Fibroblast of lung (primary cell): ENCODE measurements at regions not wholly inside any gene's neighbourhood (a gene's known extent, or its start where the extent isn't known, plus 50 kb on each side); places are given as distances from the start of the nearest gene placed in this dataset.

ENCODE experiments used
- DNase-seq, 2 donors: peaks; one replicate each; pipeline versions ENCODE4 v3.0.0 to v3.0.0-alpha.2; 2010; ENCODE audit warnings: low read depth in 2 of 2
- H2AFZ ChIP-seq: 2 replicates; pipeline ENCODE4 v1.5.1; 2012; ENCODE audit warnings: low read length, control low read depth, inconsistent platforms
- H3K27ac ChIP-seq: 2 replicates; pipeline ENCODE4 v1.5.1; 2011; ENCODE audit warnings: low read length, control low read depth; ENCODE audit not compliant: insufficient read depth
- H3K27me3 ChIP-seq: 2 replicates; pipeline ENCODE4 v1.5.1; 2011; ENCODE audit warnings: mild to moderate bottlenecking, low read length; ENCODE audit not compliant: control insufficient read depth, insufficient read depth
- H3K36me3 ChIP-seq: 2 replicates; pipeline ENCODE4 v1.5.1; 2011; ENCODE audit warnings: low read length; ENCODE audit not compliant: control insufficient read depth, insufficient read depth
- H3K4me1 ChIP-seq: 2 replicates; pipeline ENCODE4 v1.5.1; 2011; ENCODE audit warnings: low read length; ENCODE audit not compliant: control insufficient read depth, insufficient read depth; ENCODE audit errors: extremely low read depth
- H3K4me2 ChIP-seq: 2 replicates; pipeline ENCODE4 v1.5.1; 2011; ENCODE audit warnings: low read length, control low read depth; ENCODE audit not compliant: insufficient read depth; ENCODE audit errors: extremely low read depth
- H3K4me3 ChIP-seq, 4 experiments: fragments of 200-600 bp in 1 of 4; sonication (generic) in 1 of 4; replicated peaks in 1 of 4; 2 replicates each; pipeline ENCODE4 v1.5.1; 2011 to 2016; ENCODE audit warnings: low read length in 4 of 4, low read depth in 3 of 4, mild to moderate bottlenecking in 3 of 4, control low read depth in 2 of 4, inconsistent platforms in 1 of 4, mixed read lengths in 1 of 4; ENCODE audit not compliant: insufficient read depth in 1 of 4; ENCODE audit errors: control extremely low read depth in 1 of 4
- H3K79me2 ChIP-seq: 2 replicates; pipeline ENCODE4 v1.5.1; 2012; ENCODE audit warnings: mild to moderate bottlenecking, low read length, inconsistent platforms; ENCODE audit not compliant: control insufficient read depth, insufficient read depth
- H3K9ac ChIP-seq: 2 replicates; pipeline ENCODE4 v1.5.1; 2011; ENCODE audit warnings: mild to moderate bottlenecking, low read length, control low read depth; ENCODE audit not compliant: insufficient read depth
- H3K9me3 ChIP-seq: 2 replicates; pipeline ENCODE4 v1.5.1; 2012; ENCODE audit warnings: low read depth, low read length; ENCODE audit not compliant: control insufficient read depth, insufficient read depth
- H4K20me1 ChIP-seq: 2 replicates; pipeline ENCODE4 v1.5.1; 2011; ENCODE audit warnings: low read length; ENCODE audit not compliant: control insufficient read depth, insufficient read depth; ENCODE audit errors: extremely low read depth
- EZH2 ChIP-seq: IDR thresholded peaks from 2 replicates; pipeline ENCODE4 v1.5.1; 2012; ENCODE audit warnings: low read length, control low read depth, mild to moderate bottlenecking; ENCODE audit errors: missing control alignments
- TF ChIP-seq, protein P1 (sequence below), 2 donors: IDR thresholded peaks in 1 of 2; conservative IDR thresholded peaks in 1 of 2; 1 replicate in 1 of 2; 2 replicates in 1 of 2; pipeline ENCODE4 v1.5.1; 2011 to 2012; ENCODE audit warnings: low read length in 2 of 2, control low read depth in 1 of 2, inconsistent platforms in 1 of 2, low read depth in 1 of 2, mild to moderate bottlenecking in 1 of 2

DNA sequence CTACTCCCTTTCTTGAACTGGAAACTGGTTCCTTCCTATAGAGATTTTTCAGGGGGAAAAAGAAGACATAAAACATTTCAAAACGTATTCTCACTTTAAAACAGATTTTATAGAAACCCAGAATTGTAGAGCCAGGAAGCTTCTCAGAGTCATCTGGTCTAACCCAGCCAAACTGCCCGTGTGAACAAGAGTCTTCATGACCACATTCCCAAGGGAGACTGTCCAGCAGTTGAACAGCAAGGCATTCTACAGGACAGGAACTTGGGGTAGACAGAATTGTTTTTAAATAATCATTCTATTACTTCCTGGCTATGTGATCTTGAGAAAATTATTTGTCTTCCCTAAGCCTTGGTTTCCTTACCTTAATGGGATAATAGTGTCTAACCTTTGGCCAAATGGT lies 163.5 kb upstream of the IVNS1ABP start:
- Histone ChIP-seq H3K79me2 (no peaks in the 10 kb centered on the region), H3K9me3 (no peaks in the 10 kb centered on the region), H3K36me3 (no peaks in the 10 kb centered on the region), H3K9ac (no peak overlapping the region), H2AFZ (no peak overlapping the region), H3K27me3 (no peaks in the 10 kb centered on the region), H3K4me1 (no peaks in the 10 kb centered on the region), H3K4me3 (no peak overlapping the region), H3K27ac (no peak overlapping the region), H3K4me2 (no peak overlapping the region), H4K20me1 (no peaks in the 10 kb centered on the region)
- DNase-seq = no peak
- no peak for TF ChIP-seq EZH2
- TF ChIP-seq, protein P1, sequence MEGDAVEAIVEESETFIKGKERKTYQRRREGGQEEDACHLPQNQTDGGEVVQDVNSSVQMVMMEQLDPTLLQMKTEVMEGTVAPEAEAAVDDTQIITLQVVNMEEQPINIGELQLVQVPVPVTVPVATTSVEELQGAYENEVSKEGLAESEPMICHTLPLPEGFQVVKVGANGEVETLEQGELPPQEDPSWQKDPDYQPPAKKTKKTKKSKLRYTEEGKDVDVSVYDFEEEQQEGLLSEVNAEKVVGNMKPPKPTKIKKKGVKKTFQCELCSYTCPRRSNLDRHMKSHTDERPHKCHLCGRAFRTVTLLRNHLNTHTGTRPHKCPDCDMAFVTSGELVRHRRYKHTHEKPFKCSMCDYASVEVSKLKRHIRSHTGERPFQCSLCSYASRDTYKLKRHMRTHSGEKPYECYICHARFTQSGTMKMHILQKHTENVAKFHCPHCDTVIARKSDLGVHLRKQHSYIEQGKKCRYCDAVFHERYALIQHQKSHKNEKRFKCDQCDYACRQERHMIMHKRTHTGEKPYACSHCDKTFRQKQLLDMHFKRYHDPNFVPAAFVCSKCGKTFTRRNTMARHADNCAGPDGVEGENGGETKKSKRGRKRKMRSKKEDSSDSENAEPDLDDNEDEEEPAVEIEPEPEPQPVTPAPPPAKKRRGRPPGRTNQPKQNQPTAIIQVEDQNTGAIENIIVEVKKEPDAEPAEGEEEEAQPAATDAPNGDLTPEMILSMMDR (conservative IDR thresholded peaks at IDR 0.05 in 1 of 2, IDR thresholded peaks at IDR 0.05 in 1 of 2; ENCODE audit: low read depth in 1 of 2, low read length in 2 of 2) = no peak

DNA sequence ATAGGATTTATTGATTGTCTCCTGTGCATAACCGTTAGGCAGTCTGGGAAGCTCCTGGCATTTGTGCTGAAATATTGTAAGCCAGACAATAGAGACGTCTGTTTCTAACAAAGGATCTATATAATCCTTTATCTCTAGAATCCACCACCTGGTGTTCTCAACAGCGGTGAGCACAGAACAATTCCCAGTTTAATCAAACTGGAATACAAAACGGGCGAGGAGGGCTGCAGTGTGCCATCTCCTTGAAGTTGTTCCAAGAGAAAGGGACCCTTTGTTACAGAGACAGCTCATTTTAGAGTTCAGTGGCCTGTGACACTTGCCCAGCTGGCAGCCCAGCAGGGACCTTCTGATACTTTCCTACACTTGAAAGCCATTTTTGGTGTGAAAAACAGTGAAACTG lies 162.8 kb upstream of the IVNS1ABP start:
- no peak overlapping the region for H3K4me2 ChIP-seq
- H3K4me1 ChIP-seq = no peaks in the 10 kb centered on the region
- no peaks in the 10 kb centered on the region for H3K36me3 ChIP-seq
- H3K27ac ChIP-seq = no peak overlapping the region
- H4K20me1 ChIP-seq = no peaks in the 10 kb centered on the region
- no peak overlapping the region for H2AFZ ChIP-seq
- H3K9me3 ChIP-seq = no peaks in the 10 kb centered on the region
- no peaks in the 10 kb centered on the region for H3K79me2 ChIP-seq
- no peak overlapping the region for H3K4me3 ChIP-seq
- no peaks in the 10 kb centered on the region for H3K27me3 ChIP-seq
- DNase-seq = no peak
- TF ChIP-seq EZH2 = no peak
- TF ChIP-seq, protein P1 (conservative IDR thresholded peaks at IDR 0.05 in 1 of 2, IDR thresholded peaks at IDR 0.05 in 1 of 2; ENCODE audit: low read depth in 1 of 2, low read length in 2 of 2) = no peak
- H3K9ac ChIP-seq = no peak overlapping the region

DNA sequence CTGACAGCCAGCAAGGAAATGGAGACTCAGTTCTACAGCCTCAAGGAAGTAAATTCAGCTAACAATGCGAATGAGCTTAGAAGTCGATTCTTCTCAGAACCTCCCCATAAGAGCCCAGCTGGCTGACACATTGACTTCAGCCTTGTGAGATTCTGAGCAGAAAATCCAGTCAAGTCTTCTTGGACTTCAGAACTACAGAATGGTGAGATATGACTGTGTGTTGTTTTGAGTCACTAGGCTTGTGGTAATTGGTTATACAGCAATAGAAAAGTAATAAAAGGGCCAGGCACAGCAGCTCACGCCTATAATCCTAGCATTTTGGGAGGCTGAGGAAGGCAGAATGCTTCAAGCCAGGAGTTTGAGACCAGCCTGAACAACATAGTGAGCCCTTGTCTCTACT lies 161.8 kb upstream of the IVNS1ABP start:
- Histone ChIP-seq H3K4me3 (no peak overlapping the region), H2AFZ (no peak overlapping the region), H3K27ac (no peak overlapping the region), H3K4me2 (no peak overlapping the region), H3K4me1 (no peaks in the 10 kb centered on the region), H3K27me3 (no peaks in the 10 kb centered on the region), H3K79me2 (no peaks in the 10 kb centered on the region), H3K9me3 (no peaks in the 10 kb centered on the region), H3K9ac (no peak overlapping the region), H4K20me1 (no peaks in the 10 kb centered on the region), H3K36me3 (no peaks in the 10 kb centered on the region)
- DNase-seq = no peak
- no peak for TF ChIP-seq EZH2
- TF ChIP-seq, protein P1 (conservative IDR thresholded peaks at IDR 0.05 in 1 of 2, IDR thresholded peaks at IDR 0.05 in 1 of 2; ENCODE audit: low read depth in 1 of 2, low read length in 2 of 2) = no peak
